Liver (tissue), 8 donors: ENCODE measurements at regions not wholly inside any gene's neighbourhood (a gene's known extent, or its start where the extent isn't known, plus 50 kb on each side); places are given as distances from the start of the nearest gene placed in this dataset.

ENCODE experiments used
- DNase-seq: peaks from one replicate; pipeline ENCODE4 v3.0.0-alpha.2; 2017; ENCODE audit warnings: low spot score
- H3K27ac ChIP-seq, 2 donors: one replicate each; pipeline ENCODE4 v1.7.0; 2013; ENCODE audit warnings: inconsistent platforms in 2 of 2, low read length in 2 of 2, control low read depth in 1 of 2, low read depth in 1 of 2, mild to moderate bottlenecking in 1 of 2
- H3K27me3 ChIP-seq, 4 donors: one replicate each; pipeline versions ENCODE4 v1.6.1 to v1.7.0; 2013; ENCODE audit warnings: low read length in 3 of 4, inconsistent platforms in 1 of 4, mild to moderate bottlenecking in 1 of 4, moderate library complexity in 1 of 4; ENCODE audit not compliant: control insufficient read depth in 4 of 4, insufficient read depth in 4 of 4
- H3K36me3 ChIP-seq, 4 donors: one replicate each; pipeline versions ENCODE4 v1.6.1 to v1.7.0; 2013; ENCODE audit warnings: low read length in 3 of 4, mild to moderate bottlenecking in 3 of 4, low read depth in 1 of 4, moderate library complexity in 1 of 4; ENCODE audit not compliant: control insufficient read depth in 4 of 4, insufficient read depth in 3 of 4
- H3K4me1 ChIP-seq, 4 donors: one replicate each; pipeline versions ENCODE4 v1.6.1 to v1.7.0; 2013; ENCODE audit warnings: low read length in 3 of 4, mild to moderate bottlenecking in 3 of 4, moderate library complexity in 1 of 4; ENCODE audit not compliant: control insufficient read depth in 4 of 4, insufficient read depth in 4 of 4
- H3K4me3 ChIP-seq, 3 donors: one replicate each; pipeline versions ENCODE4 v1.6.1 to v1.7.0; 2013; ENCODE audit warnings: low read length in 3 of 3, control low read depth in 1 of 3, low read depth in 1 of 3, mild to moderate bottlenecking in 1 of 3
- H3K9ac ChIP-seq, 2 donors: one replicate each; pipeline ENCODE4 v1.7.0; 2013; ENCODE audit warnings: low read length in 2 of 2, mild to moderate bottlenecking in 2 of 2, moderate library complexity in 2 of 2, control low read depth in 1 of 2, low read depth in 1 of 2
- H3K9me3 ChIP-seq, 4 donors: one replicate each; pipeline versions ENCODE4 v1.6.1 to v1.7.0; 2013; ENCODE audit warnings: low read length in 3 of 4; ENCODE audit not compliant: control insufficient read depth in 4 of 4
- ATF3 ChIP-seq: IDR thresholded peaks from 2 replicates; pipeline ENCODE4 v1.6.1; 2016; ENCODE audit warnings: antibody characterized with exemption
- CTCF ChIP-seq: fragments of 150-350 bp; IDR thresholded peaks from 2 replicates; pipeline ENCODE4 v1.5.1; 2017; ENCODE audit warnings: improper control_type of control experiment, low read depth, low read length; ENCODE audit not compliant: missing input control
- EGR1 ChIP-seq, 2 donors: IDR thresholded peaks; 2 replicates each; pipeline ENCODE4 v1.6.1; 2016 to 2018; ENCODE audit warnings: antibody characterized with exemption in 2 of 2, low read depth in 2 of 2
- FOXA1 ChIP-seq: IDR thresholded peaks from 2 replicates; pipeline ENCODE4 v1.6.1; 2016; ENCODE audit warnings: antibody characterized with exemption
- FOXA2 ChIP-seq: IDR thresholded peaks from 2 replicates; pipeline ENCODE4 v1.6.1; 2016; ENCODE audit warnings: antibody characterized with exemption
- GABPA ChIP-seq, 2 donors: IDR thresholded peaks in 1 of 2; conservative IDR thresholded peaks in 1 of 2; 2 replicates each; pipeline ENCODE4 v1.6.1; 2016; ENCODE audit warnings: antibody characterized with exemption in 2 of 2, mild to moderate bottlenecking in 1 of 2, moderate library complexity in 1 of 2
- HNF4A ChIP-seq, 2 donors: conservative IDR thresholded peaks; 2 replicates each; pipeline ENCODE4 v1.6.1; 2016; ENCODE audit warnings: antibody characterized with exemption in 2 of 2, mild to moderate bottlenecking in 2 of 2
- HNF4G ChIP-seq: IDR thresholded peaks from 2 replicates; pipeline ENCODE4 v1.6.1; 2016; ENCODE audit warnings: antibody characterized with exemption
- JUND ChIP-seq, 2 donors: IDR thresholded peaks; 2 replicates each; pipeline ENCODE4 v1.6.1; 2016; ENCODE audit warnings: antibody characterized with exemption in 2 of 2
- MAX ChIP-seq: IDR thresholded peaks from 2 replicates; pipeline ENCODE4 v1.6.1; 2016; ENCODE audit warnings: antibody characterized with exemption
- NR2F2 ChIP-seq: IDR thresholded peaks from 2 replicates; pipeline ENCODE4 v1.6.1; 2016; ENCODE audit warnings: antibody characterized with exemption
- RAD21 ChIP-seq, 2 donors: IDR thresholded peaks; 2 replicates each; pipeline ENCODE4 v1.6.1; 2016; ENCODE audit warnings: antibody characterized with exemption in 2 of 2, mild to moderate bottlenecking in 2 of 2
- REST ChIP-seq: IDR thresholded peaks from 2 replicates; pipeline ENCODE4 v1.6.1; 2016; ENCODE audit warnings: antibody characterized with exemption, mild to moderate bottlenecking
- RXRA ChIP-seq, 2 donors: IDR thresholded peaks; 2 replicates each; pipeline ENCODE4 v1.6.1; 2017 to 2018; ENCODE audit warnings: antibody characterized with exemption in 2 of 2, mild to moderate bottlenecking in 1 of 2
- SP1 ChIP-seq: IDR thresholded peaks from 2 replicates; pipeline ENCODE4 v1.6.1; 2018; ENCODE audit warnings: antibody characterized with exemption, mild to moderate bottlenecking
- TAF1 ChIP-seq: conservative IDR thresholded peaks from 2 replicates; pipeline ENCODE4 v1.6.1; 2016; ENCODE audit warnings: antibody characterized with exemption, mild to moderate bottlenecking
- YY1 ChIP-seq: IDR thresholded peaks from 2 replicates; pipeline ENCODE4 v1.6.1; 2016; ENCODE audit warnings: antibody characterized with exemption, mild to moderate bottlenecking
- ZBTB33 ChIP-seq: IDR thresholded peaks from 2 replicates; pipeline ENCODE4 v1.6.1; 2016; ENCODE audit warnings: antibody characterized with exemption
- WGBS: extraction: QIAGEN DNeasy Blood & Tissue Kit; methylation state at CpG from one replicate; pipeline ENCODE4 v1.1.7; 2013; 5-methylcytosine and 5-hydroxymethylcytosine counted together
- donor health status: healthy.
- donor health status: healthy.
- donor health status: healthy.
- donor health status: healthy.
- donor health status: healthy.

- Histone ChIP-seq H3K27me3 (no peaks in the 10 kb centered on the region), H3K9ac (no peak overlapping the region), H3K9me3 (no peaks in the 10 kb centered on the region), H3K4me1 (peaks cover 0 to 8% (median 0%) of the 10 kb centered on the region in 4 donors), H3K36me3 (no peaks in the 10 kb centered on the region), H3K27ac (no peak overlapping the region), H3K4me3 (no peak overlapping the region)
- WGBS = 92% methylated on average over 5 of the region's 5 CpGs
- no peak for DNase-seq
- TF ChIP-seq CTCF (no peak), GABPA (IDR thresholded peaks at IDR 0.05 in 1 of 2, conservative IDR thresholded peaks at IDR 0.05 in 1 of 2) (no peak)
Observed at GRCh38 chr1:68366572-68366971, 83.2 kb downstream of the RPE65 start.

- Histone ChIP-seq H3K4me3 (no peak overlapping the region), H3K36me3 (no peaks in the 10 kb centered on the region), H3K9me3 (no peaks in the 10 kb centered on the region), H3K27ac (no peak overlapping the region), H3K9ac (no peak overlapping the region), H3K27me3 (no peaks in the 10 kb centered on the region), H3K4me1 (peaks cover 0 to 8% (median 0%) of the 10 kb centered on the region in 4 donors)
- 99% methylated on average over 1 of the region's 1 CpG for WGBS
- no peak for DNase-seq
- TF ChIP-seq NR2F2 = no peak
- TF ChIP-seq YY1 = no peak
- TF ChIP-seq HNF4A (conservative IDR thresholded peaks at IDR 0.05) = no peak
- TF ChIP-seq JUND (IDR thresholded peaks at IDR 0.05) = no peak
- no peak for TF ChIP-seq ZBTB33
- TF ChIP-seq EGR1 (IDR thresholded peaks at IDR 0.05; ENCODE audit: low read depth in 2 of 2) = no peak
- TF ChIP-seq SP1 = no peak
- no peak for TF ChIP-seq MAX
- no peak for TF ChIP-seq RXRA (IDR thresholded peaks at IDR 0.05)
- no peak for TF ChIP-seq CTCF
- TF ChIP-seq RAD21 (IDR thresholded peaks at IDR 0.05) = no peak
- TF ChIP-seq TAF1 = no peak
- TF ChIP-seq ATF3 = no peak
- no peak for TF ChIP-seq REST
- no peak for TF ChIP-seq HNF4G
- TF ChIP-seq GABPA (IDR thresholded peaks at IDR 0.05 in 1 of 2, conservative IDR thresholded peaks at IDR 0.05 in 1 of 2) = no peak
- no peak for TF ChIP-seq FOXA2
- no peak for TF ChIP-seq FOXA1
Observed at GRCh38 chr1:68365709-68366382, 83.9 kb downstream of the RPE65 start.
